ENCODE measurements at regions not wholly inside any gene's neighbourhood (a gene's known extent, or its start where the extent isn't known, plus 50 kb on each side); places are given as distances from the start of the nearest gene placed in this dataset.

DNA sequence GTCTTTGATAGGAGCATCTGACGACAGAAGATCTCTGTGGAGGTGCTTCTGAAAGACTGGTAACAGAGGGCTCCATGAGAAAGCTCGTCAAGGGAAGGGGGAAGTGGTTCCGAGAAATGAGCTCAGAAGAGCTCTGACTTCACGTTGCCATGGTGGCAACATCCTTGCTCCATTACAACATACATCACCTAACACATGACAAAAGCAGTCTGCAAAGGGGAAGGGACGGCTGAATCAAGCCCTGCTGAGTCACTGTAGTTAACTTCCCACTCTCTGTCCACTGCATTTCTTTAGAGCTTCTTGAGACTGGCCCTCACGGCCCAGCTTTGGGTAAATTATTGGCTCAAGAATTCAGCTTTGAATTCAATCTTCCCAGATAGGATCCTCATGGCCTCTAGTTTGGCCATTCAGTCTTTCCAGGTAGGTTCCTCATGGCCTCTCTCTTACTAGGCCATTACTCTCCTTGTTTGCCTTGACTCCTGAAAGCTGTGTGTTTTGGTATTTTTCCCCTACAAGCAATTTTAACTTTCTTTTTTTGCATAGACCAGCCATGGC is 88.0 kb upstream of the ZNF648 start:
- no peaks in the 10 kb centered on the region for H3K27me3 ChIP-seq (ENCODE audit: control insufficient read depth in 5 of 5, insufficient read depth in 4 of 5, low read length in 5 of 5)
- peaks cover 2 to 16% (median 11%) of the 10 kb centered on the region in 5 donors for H3K4me1 ChIP-seq (ENCODE audit: control insufficient read depth in 5 of 5, insufficient read depth in 5 of 5, low read length in 5 of 5)
- H3K9me3 ChIP-seq (ENCODE audit: control insufficient read depth in 5 of 5, low read length in 5 of 5) = no peaks in the 10 kb centered on the region
- H3K4me3 ChIP-seq (ENCODE audit: low read depth in 1 of 5, low read length in 5 of 5) = no peak overlapping the region
- no peak overlapping the region for H3K9ac ChIP-seq (ENCODE audit: low read length in 5 of 5)
- no peaks in the 10 kb centered on the region for H3K36me3 ChIP-seq (ENCODE audit: control insufficient read depth in 5 of 5, insufficient read depth in 5 of 5, low read length in 5 of 5)
- peak overlapping the region; percentile 43 for H3K27ac ChIP-seq (ENCODE audit: low read depth, low read length)

- H3K27me3 ChIP-seq (ENCODE audit: control insufficient read depth in 5 of 5, insufficient read depth in 4 of 5, low read length in 5 of 5) = no peaks in the 10 kb centered on the region
- no peaks in the 10 kb centered on the region for H3K36me3 ChIP-seq (ENCODE audit: control insufficient read depth in 5 of 5, insufficient read depth in 5 of 5, low read length in 5 of 5)
- H3K4me3 ChIP-seq (ENCODE audit: low read depth in 1 of 5, low read length in 5 of 5) = no peak overlapping the region
- H3K9me3 ChIP-seq (ENCODE audit: control insufficient read depth in 5 of 5, low read length in 5 of 5) = no peaks in the 10 kb centered on the region
- no peak overlapping the region for H3K9ac ChIP-seq (ENCODE audit: low read length in 5 of 5)
- H3K27ac ChIP-seq (ENCODE audit: low read depth, low read length) = no peak overlapping the region
- H3K4me1 ChIP-seq (ENCODE audit: control insufficient read depth in 5 of 5, insufficient read depth in 5 of 5, low read length in 5 of 5) = peaks cover 11 to 31% (median 25%) of the 10 kb centered on the region in 5 donors
These were observed 86.4 kb upstream of the ZNF648 start for GRCh38 chr1:182147951-182148350.

DNA sequence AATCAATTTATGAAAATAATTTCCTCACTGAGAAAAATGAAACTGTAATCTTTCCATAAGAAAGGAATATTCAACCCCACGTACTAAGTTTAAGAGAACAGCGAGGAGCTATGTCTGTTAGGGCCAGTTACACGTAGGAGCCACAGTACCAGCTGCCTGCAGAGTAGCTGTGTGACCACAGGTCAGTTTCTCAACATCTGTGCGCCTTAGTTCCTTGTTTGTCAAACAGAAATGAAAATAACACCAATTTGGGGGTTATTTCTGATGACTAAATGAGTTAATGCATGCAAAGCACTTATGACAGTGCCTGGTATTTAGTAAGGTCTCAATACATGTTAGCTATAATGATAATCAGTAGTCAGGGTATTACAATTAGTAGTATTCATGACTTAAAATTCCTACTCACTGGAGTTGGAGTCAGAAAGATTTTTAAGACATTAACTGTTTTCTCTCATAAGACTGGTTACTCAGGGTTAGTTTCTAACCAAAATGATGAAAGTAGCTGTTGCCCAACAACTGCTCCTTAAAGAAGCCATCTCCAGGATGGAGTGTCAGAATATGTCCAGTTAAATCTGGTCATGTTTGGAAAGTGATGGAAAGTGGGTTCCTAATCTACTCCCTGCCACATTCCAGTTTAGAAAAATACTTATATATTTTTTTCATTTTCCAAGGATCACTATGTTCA is 85.8 kb upstream of the ZNF648 start:
- no peak overlapping the region for H3K27ac ChIP-seq (ENCODE audit: low read depth, low read length)
- no peak overlapping the region for H3K4me3 ChIP-seq (ENCODE audit: low read depth in 1 of 5, low read length in 5 of 5)
- H3K9me3 ChIP-seq (ENCODE audit: control insufficient read depth in 5 of 5, low read length in 5 of 5) = no peaks in the 10 kb centered on the region
- peaks cover 11 to 32% (median 26%) of the 10 kb centered on the region in 5 donors for H3K4me1 ChIP-seq (ENCODE audit: control insufficient read depth in 5 of 5, insufficient read depth in 5 of 5, low read length in 5 of 5)
- H3K27me3 ChIP-seq (ENCODE audit: control insufficient read depth in 5 of 5, insufficient read depth in 4 of 5, low read length in 5 of 5) = no peaks in the 10 kb centered on the region
- H3K36me3 ChIP-seq (ENCODE audit: control insufficient read depth in 5 of 5, insufficient read depth in 5 of 5, low read length in 5 of 5) = no peaks in the 10 kb centered on the region
- H3K9ac ChIP-seq (ENCODE audit: low read length in 5 of 5) = no peak overlapping the region

DNA sequence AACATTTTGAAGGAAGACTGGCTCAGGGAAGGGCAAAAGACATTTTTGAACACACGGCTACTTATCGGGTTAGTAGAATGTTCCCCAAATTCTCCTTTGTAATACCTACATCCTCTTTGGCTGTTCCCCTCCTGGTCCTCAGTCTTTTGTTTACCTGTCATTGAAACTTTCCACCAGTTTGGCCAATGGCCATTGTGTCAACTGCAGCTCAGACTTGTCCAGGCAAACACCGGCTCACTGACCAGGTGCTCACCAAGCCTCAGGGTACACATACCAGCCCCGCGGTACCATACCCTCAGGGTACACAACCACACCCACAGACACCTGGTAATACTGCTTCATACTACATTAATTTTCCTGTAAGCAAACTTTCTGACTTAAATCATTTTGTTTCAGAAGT is 84.8 kb upstream of the ZNF648 start:
- no peak overlapping the region for H3K4me3 ChIP-seq (ENCODE audit: low read depth in 1 of 5, low read length in 5 of 5)
- H3K27ac ChIP-seq (ENCODE audit: low read depth, low read length) = no peak overlapping the region
- H3K4me1 ChIP-seq (ENCODE audit: control insufficient read depth in 5 of 5, insufficient read depth in 5 of 5, low read length in 5 of 5) = peaks cover 11 to 32% (median 26%) of the 10 kb centered on the region in 5 donors
- H3K36me3 ChIP-seq (ENCODE audit: control insufficient read depth in 5 of 5, insufficient read depth in 5 of 5, low read length in 5 of 5) = no peaks in the 10 kb centered on the region
- H3K9me3 ChIP-seq (ENCODE audit: control insufficient read depth in 5 of 5, low read length in 5 of 5) = no peaks in the 10 kb centered on the region
- H3K27me3 ChIP-seq (ENCODE audit: control insufficient read depth in 5 of 5, insufficient read depth in 4 of 5, low read length in 5 of 5) = no peaks in the 10 kb centered on the region
- H3K9ac ChIP-seq (ENCODE audit: low read length in 5 of 5) = no peak overlapping the region

GRCh38 chr1:182145441-182145840 is 83.9 kb upstream of the ZNF648 start:
- Histone ChIP-seq H3K27ac (ENCODE audit: low read depth, low read length) (peak overlapping the region; percentile 90), H3K36me3 (ENCODE audit: control insufficient read depth in 5 of 5, insufficient read depth in 5 of 5, low read length in 5 of 5) (no peaks in the 10 kb centered on the region), H3K4me3 (ENCODE audit: low read depth in 1 of 5, low read length in 5 of 5) (no peak overlapping the region), H3K9ac (ENCODE audit: low read length in 5 of 5) (no peak overlapping the region), H3K4me1 (ENCODE audit: control insufficient read depth in 5 of 5, insufficient read depth in 5 of 5, low read length in 5 of 5) (peaks cover 11 to 32% (median 26%) of the 10 kb centered on the region in 5 donors), H3K27me3 (ENCODE audit: control insufficient read depth in 5 of 5, insufficient read depth in 4 of 5, low read length in 5 of 5) (no peaks in the 10 kb centered on the region), H3K9me3 (ENCODE audit: control insufficient read depth in 5 of 5, low read length in 5 of 5) (no peaks in the 10 kb centered on the region)

- H3K27me3 ChIP-seq (ENCODE audit: control insufficient read depth in 5 of 5, insufficient read depth in 4 of 5, low read length in 5 of 5) = no peaks in the 10 kb centered on the region
- H3K27ac ChIP-seq (ENCODE audit: low read depth, low read length) = peak overlapping the region; percentile 90
- no peaks in the 10 kb centered on the region for H3K9me3 ChIP-seq (ENCODE audit: control insufficient read depth in 5 of 5, low read length in 5 of 5)
- no peak overlapping the region for H3K4me3 ChIP-seq (ENCODE audit: low read depth in 1 of 5, low read length in 5 of 5)
- H3K36me3 ChIP-seq (ENCODE audit: control insufficient read depth in 5 of 5, insufficient read depth in 5 of 5, low read length in 5 of 5) = no peaks in the 10 kb centered on the region
- H3K9ac ChIP-seq (ENCODE audit: low read length in 5 of 5) = peak overlapping the region in 3 of 5 donors; percentile 26 to 69 (median 49)
- H3K4me1 ChIP-seq (ENCODE audit: control insufficient read depth in 5 of 5, insufficient read depth in 5 of 5, low read length in 5 of 5) = peaks cover 11 to 29% (median 26%) of the 10 kb centered on the region in 5 donors
These were observed 83.1 kb upstream of the ZNF648 start for GRCh38 chr1:182144646-182145030.

DNA sequence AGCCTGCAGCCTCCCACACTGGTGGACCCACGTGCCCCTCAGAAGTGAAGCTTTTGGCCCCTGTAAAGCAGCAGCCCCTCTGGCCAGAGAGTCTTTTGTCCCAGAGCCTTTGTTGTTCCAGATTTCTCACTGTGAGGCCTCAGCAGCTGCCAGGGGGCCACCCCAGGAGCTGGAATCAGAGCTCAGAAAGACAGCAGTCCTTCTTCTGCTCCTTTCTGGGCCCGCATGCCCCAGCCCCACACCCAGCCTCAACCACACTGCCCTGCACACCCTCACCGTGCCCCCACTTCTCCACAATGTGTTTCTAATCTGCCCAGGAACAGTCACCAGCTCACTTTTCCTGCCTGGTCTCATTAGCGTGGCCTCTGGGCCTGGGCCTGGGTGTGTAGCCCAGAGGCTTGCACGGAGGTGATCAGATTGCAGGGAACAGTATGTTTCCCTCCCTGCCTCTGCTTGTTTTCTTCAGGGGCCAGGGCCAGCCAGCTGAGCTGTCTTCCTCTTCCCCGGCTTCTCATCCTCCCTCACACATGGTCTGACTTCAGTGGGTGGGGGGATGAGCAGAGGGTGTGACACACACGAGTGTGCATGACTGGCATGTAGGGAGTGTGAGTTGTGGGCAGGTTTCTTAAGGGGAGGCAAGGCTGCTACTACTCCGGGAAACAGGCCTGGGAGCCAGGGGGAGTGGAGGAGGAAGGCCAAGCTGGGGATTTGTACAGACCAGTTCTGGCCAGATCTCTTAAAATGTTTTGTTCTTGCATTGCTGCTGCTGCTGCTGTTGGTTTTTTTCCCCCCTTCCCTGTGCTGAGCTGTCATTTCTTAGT is 82.5 kb upstream of the ZNF648 start:
- no peaks in the 10 kb centered on the region for H3K36me3 ChIP-seq (ENCODE audit: control insufficient read depth in 5 of 5, insufficient read depth in 5 of 5, low read length in 5 of 5)
- peak overlapping the region in 1 of 5 donors; percentile 3 for H3K4me3 ChIP-seq (ENCODE audit: low read depth in 1 of 5, low read length in 5 of 5)
- no peaks in the 10 kb centered on the region for H3K27me3 ChIP-seq (ENCODE audit: control insufficient read depth in 5 of 5, insufficient read depth in 4 of 5, low read length in 5 of 5)
- peak overlapping the region; percentile 90 for H3K27ac ChIP-seq (ENCODE audit: low read depth, low read length)
- no peaks in the 10 kb centered on the region for H3K9me3 ChIP-seq (ENCODE audit: control insufficient read depth in 5 of 5, low read length in 5 of 5)
- H3K4me1 ChIP-seq (ENCODE audit: control insufficient read depth in 5 of 5, insufficient read depth in 5 of 5, low read length in 5 of 5) = peaks cover 11 to 29% (median 26%) of the 10 kb centered on the region in 5 donors
- peak overlapping the region; percentile 39 to 75 (median 57) for H3K9ac ChIP-seq (ENCODE audit: low read length in 5 of 5)

GRCh38 chr1:182143154-182143657 is 81.7 kb upstream of the ZNF648 start:
- no peaks in the 10 kb centered on the region for H3K36me3 ChIP-seq (ENCODE audit: control insufficient read depth in 5 of 5, insufficient read depth in 5 of 5, low read length in 5 of 5)
- H3K4me1 ChIP-seq (ENCODE audit: control insufficient read depth in 5 of 5, insufficient read depth in 5 of 5, low read length in 5 of 5) = peaks cover 11 to 29% (median 26%) of the 10 kb centered on the region in 5 donors
- no peaks in the 10 kb centered on the region for H3K9me3 ChIP-seq (ENCODE audit: control insufficient read depth in 5 of 5, low read length in 5 of 5)
- H3K4me3 ChIP-seq (ENCODE audit: low read depth in 1 of 5, low read length in 5 of 5) = no peak overlapping the region
- peak overlapping the region in 4 of 5 donors; percentile 10 to 75 (median 53) for H3K9ac ChIP-seq (ENCODE audit: low read length in 5 of 5)
- no peaks in the 10 kb centered on the region for H3K27me3 ChIP-seq (ENCODE audit: control insufficient read depth in 5 of 5, insufficient read depth in 4 of 5, low read length in 5 of 5)
- H3K27ac ChIP-seq (ENCODE audit: low read depth, low read length) = peak overlapping the region; percentile 90

DNA sequence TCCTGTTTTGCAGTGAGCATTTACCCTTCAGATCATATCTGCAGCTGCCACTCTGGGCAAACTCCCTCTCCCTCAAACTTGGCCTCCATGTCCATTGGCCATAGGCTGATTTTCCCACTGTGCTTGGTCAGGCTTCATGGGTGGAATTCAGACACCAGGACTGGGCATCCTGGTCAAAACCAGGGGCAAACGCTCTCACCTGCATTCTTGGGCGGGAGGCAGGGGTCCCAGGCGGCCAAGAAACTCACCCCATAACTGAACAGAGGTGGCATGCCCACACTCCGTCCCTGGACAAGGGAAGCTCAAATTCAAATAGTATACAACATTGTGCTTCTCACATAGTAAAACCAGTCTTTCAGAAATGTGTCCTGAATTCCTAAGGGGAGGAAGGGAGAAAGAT is 81.1 kb upstream of the ZNF648 start:
- Histone ChIP-seq H3K9me3 (ENCODE audit: control insufficient read depth in 5 of 5, low read length in 5 of 5) (no peaks in the 10 kb centered on the region), H3K27ac (ENCODE audit: low read depth, low read length) (no peak overlapping the region), H3K9ac (ENCODE audit: low read length in 5 of 5) (no peak overlapping the region), H3K4me3 (ENCODE audit: low read depth in 1 of 5, low read length in 5 of 5) (peak overlapping the region in 1 of 5 donors; percentile 1), H3K4me1 (ENCODE audit: control insufficient read depth in 5 of 5, insufficient read depth in 5 of 5, low read length in 5 of 5) (peaks cover 11 to 31% (median 26%) of the 10 kb centered on the region in 5 donors), H3K36me3 (ENCODE audit: control insufficient read depth in 5 of 5, insufficient read depth in 5 of 5, low read length in 5 of 5) (no peaks in the 10 kb centered on the region), H3K27me3 (ENCODE audit: control insufficient read depth in 5 of 5, insufficient read depth in 4 of 5, low read length in 5 of 5) (no peaks in the 10 kb centered on the region)

DNA sequence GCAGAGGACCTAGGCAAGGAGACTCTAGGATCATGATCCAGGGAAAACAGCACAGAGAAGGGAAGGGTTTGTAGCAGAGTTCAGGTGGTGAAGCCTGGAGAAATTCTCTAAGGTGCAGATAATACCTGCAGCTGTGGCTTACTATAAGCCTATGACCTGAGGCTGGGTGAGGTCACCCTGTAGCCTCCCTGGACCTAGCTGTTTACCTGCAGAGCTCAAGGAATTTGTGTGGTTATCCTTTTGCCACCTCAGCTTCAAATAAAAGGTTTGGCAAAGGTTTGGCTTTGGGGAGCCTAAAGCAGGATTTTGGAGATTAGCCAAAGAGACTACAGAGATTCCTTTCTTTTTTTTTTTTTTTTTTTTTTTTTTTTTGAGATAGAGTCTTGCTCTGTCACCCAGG is 79.5 kb upstream of the ZNF648 start:
- Histone ChIP-seq H3K9ac (ENCODE audit: low read length in 5 of 5) (no peak overlapping the region), H3K4me1 (ENCODE audit: control insufficient read depth in 5 of 5, insufficient read depth in 5 of 5, low read length in 5 of 5) (peaks cover 11 to 33% (median 24%) of the 10 kb centered on the region in 5 donors), H3K27ac (ENCODE audit: low read depth, low read length) (no peak overlapping the region), H3K9me3 (ENCODE audit: control insufficient read depth in 5 of 5, low read length in 5 of 5) (no peaks in the 10 kb centered on the region), H3K27me3 (ENCODE audit: control insufficient read depth in 5 of 5, insufficient read depth in 4 of 5, low read length in 5 of 5) (no peaks in the 10 kb centered on the region), H3K4me3 (ENCODE audit: low read depth in 1 of 5, low read length in 5 of 5) (no peak overlapping the region), H3K36me3 (ENCODE audit: control insufficient read depth in 5 of 5, insufficient read depth in 5 of 5, low read length in 5 of 5) (no peaks in the 10 kb centered on the region)

Measured in subcutaneous abdominal adipose tissue (tissue), 5 donors.